SK-N-SH treated with all-trans-retinoic acid at 6 μM for 48 hours (cell line): ENCODE measurements at regions not wholly inside any gene's neighbourhood (a gene's known extent, or its start where the extent isn't known, plus 50 kb on each side); places are given as distances from the start of the nearest gene placed in this dataset.
"Not testable (repeated sequence)": the region's sequence is repeated elsewhere in the genome, so short reads cannot be mapped to it uniquely, and the experiment has no call there.

Experiments used
- ARNTL ChIP-seq: fragments of 450-650 bp; formaldehyde crosslinking; IDR thresholded peaks from 2 replicates; pipeline ENCODE4 v1.5.0; 2020; ENCODE audit warnings: low read depth, mild to moderate bottlenecking, moderate library complexity, borderline replicate concordance
- GLIS3 ChIP-seq: fragments of 250-450 bp; sonication (Bioruptor Pico); IDR thresholded peaks from 2 replicates; pipeline ENCODE4 v1.5.0; 2020; ENCODE audit warnings: mild to moderate bottlenecking, moderate library complexity
- ISL1 ChIP-seq: fragments of 250-450 bp; sonication (Bioruptor Pico); IDR thresholded peaks from 2 replicates; pipeline ENCODE4 v2.1.2; 2022; ENCODE audit warnings: mild to moderate bottlenecking, moderate library complexity
- POU6F1 ChIP-seq: fragments of 250-450 bp; sonication (Bioruptor Pico); IDR thresholded peaks from 2 replicates; pipeline ENCODE4 v1.8.0; 2021; ENCODE audit warnings: low read depth, mild to moderate bottlenecking, moderate library complexity, borderline replicate concordance
- RARB ChIP-seq: fragments of 250-450 bp; sonication (Bioruptor Pico); IDR thresholded peaks from 2 replicates; pipeline ENCODE4 v1.8.0; 2021; ENCODE audit warnings: mild to moderate bottlenecking, moderate library complexity
- TCF4 ChIP-seq: fragments of 250-450 bp; sonication (Bioruptor Pico); IDR thresholded peaks from 2 replicates; pipeline ENCODE4 v1.8.0; 2021; ENCODE audit warnings: mild to moderate bottlenecking, moderate library complexity, borderline replicate concordance
- ZC3H10 ChIP-seq: fragments of 250-450 bp; sonication (Bioruptor Pico); IDR thresholded peaks from 2 replicates; pipeline ENCODE4 v1.5.1; 2021; ENCODE audit warnings: mild to moderate bottlenecking, moderate library complexity
- ZFP3 ChIP-seq: fragments of 250-450 bp; sonication (Bioruptor Pico); IDR thresholded peaks from 2 replicates; pipeline ENCODE4 v1.5.0; 2020; ENCODE audit warnings: mild to moderate bottlenecking, moderate library complexity
- ZFP30 ChIP-seq: fragments of 450-650 bp; formaldehyde crosslinking; IDR thresholded peaks from 2 replicates; pipeline ENCODE4 v1.5.0; 2022; ENCODE audit warnings: mild to moderate bottlenecking, moderate library complexity
- ZNF70 ChIP-seq: fragments of 450-650 bp; formaldehyde crosslinking; IDR thresholded peaks from 2 replicates; pipeline ENCODE4 v1.5.0; 2020; ENCODE audit warnings: mild to moderate bottlenecking, moderate library complexity
- TF ChIP-seq, protein P1 (sequence below): fragments of 250-450 bp; sonication (Bioruptor Pico); IDR thresholded peaks from 2 replicates; pipeline ENCODE4 v1.5.1; 2020; ENCODE audit warnings: low read depth, mild to moderate bottlenecking, moderate library complexity
- TF ChIP-seq, protein P2 (sequence below): fragments of 250-450 bp; sonication (Bioruptor Pico); IDR thresholded peaks from 2 replicates; pipeline ENCODE4 v1.8.0; 2020; ENCODE audit warnings: mild to moderate bottlenecking, moderate library complexity, borderline replicate concordance

DNA sequence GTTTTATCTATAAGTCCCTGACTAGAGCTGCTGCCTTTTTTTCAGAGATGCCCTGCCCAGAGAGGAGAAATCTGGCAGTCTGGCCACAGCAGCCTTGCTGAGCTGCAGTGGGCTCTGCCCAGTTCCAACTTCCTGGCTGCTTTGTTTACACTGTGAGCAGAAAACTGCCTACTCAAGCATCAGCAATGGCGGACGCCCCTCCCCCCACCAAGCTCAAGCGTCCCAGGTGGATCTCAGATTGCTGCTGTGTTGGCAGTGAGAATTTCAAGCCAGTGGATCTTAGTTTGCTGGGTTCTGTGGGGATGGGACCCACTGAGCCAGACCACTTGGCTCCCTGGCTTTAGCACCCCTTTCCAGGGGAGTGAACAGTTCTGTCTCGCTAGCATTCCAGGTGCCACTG lies 247.9 kb upstream of the PGRMC2 start:
- not testable (repeated sequence) for TF ChIP-seq RARB (CRISPR knock-in tag); ZNF70 (CRISPR knock-in tag); ISL1 (CRISPR knock-in tag); POU6F1; ZFP3 (CRISPR knock-in tag); ARNTL (CRISPR knock-in tag); ZFP30 (CRISPR knock-in tag); TCF4 (CRISPR knock-in tag); ZC3H10 (CRISPR knock-in tag); GLIS3 (CRISPR knock-in tag)
- TF ChIP-seq, protein P1, sequence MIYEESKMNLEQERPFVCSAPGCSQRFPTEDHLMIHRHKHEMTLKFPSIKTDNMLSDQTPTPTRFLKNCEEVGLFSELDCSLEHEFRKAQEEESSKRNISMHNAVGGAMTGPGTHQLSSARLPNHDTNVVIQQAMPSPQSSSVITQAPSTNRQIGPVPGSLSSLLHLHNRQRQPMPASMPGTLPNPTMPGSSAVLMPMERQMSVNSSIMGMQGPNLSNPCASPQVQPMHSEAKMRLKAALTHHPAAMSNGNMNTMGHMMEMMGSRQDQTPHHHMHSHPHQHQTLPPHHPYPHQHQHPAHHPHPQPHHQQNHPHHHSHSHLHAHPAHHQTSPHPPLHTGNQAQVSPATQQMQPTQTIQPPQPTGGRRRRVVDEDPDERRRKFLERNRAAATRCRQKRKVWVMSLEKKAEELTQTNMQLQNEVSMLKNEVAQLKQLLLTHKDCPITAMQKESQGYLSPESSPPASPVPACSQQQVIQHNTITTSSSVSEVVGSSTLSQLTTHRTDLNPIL = not testable (repeated sequence)
- TF ChIP-seq, protein P2, sequence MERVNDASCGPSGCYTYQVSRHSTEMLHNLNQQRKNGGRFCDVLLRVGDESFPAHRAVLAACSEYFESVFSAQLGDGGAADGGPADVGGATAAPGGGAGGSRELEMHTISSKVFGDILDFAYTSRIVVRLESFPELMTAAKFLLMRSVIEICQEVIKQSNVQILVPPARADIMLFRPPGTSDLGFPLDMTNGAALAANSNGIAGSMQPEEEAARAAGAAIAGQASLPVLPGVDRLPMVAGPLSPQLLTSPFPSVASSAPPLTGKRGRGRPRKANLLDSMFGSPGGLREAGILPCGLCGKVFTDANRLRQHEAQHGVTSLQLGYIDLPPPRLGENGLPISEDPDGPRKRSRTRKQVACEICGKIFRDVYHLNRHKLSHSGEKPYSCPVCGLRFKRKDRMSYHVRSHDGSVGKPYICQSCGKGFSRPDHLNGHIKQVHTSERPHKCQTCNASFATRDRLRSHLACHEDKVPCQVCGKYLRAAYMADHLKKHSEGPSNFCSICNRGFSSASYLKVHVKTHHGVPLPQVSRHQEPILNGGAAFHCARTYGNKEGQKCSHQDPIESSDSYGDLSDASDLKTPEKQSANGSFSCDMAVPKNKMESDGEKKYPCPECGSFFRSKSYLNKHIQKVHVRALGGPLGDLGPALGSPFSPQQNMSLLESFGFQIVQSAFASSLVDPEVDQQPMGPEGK = not testable (repeated sequence)
